Activated CD8-positive, alpha-beta memory T cell treated with anti-CD3 and anti-CD28 coated beads, Interleukin-2, amount 50 U/mL, for 48 hours (primary cell): ENCODE measurements at regions not wholly inside any gene's neighbourhood (a gene's known extent, or its start where the extent isn't known, plus 50 kb on each side); places are given as distances from the start of the nearest gene placed in this dataset.

Experiments
- DNase-seq: peaks from one replicate; pipeline ENCODE4 v3.0.0-alpha.2; 2020

GRCh38 chr15:70576696-70577095 is 186.7 kb downstream of the UACA start:
- DNase-seq, result peak; percentile 18

- DNase-seq, result peak; percentile 1
These were observed 187.1 kb downstream of the UACA start for GRCh38 chr15:70576276-70576675.

GRCh38 chr15:70575231-70576226 is 187.8 kb downstream of the UACA start:
- peak; percentile 23 for DNase-seq

GRCh38 chr15:70574325-70574724 is 189.0 kb downstream of the UACA start:
- peak; percentile 23 for DNase-seq

GRCh38 chr15:70573121-70573850 is 190.1 kb downstream of the UACA start:
- DNase-seq, result peak; percentile 22

- DNase-seq, result peak; percentile 48
These were observed 193.6 kb downstream of the UACA start for GRCh38 chr15:70569714-70570231.

GRCh38 chr15:70569091-70569713 is 194.2 kb downstream of the UACA start:
- DNase-seq, result peak; percentile 35

- peak; percentile 48 for DNase-seq
These were observed 196.4 kb downstream of the UACA start for GRCh38 chr15:70566989-70567388.

- peak; percentile 47 for DNase-seq
These were observed 197.1 kb downstream of the UACA start for GRCh38 chr15:70566047-70566835.

- DNase-seq, result peak; percentile 44
These were observed 199.7 kb downstream of the UACA start for GRCh38 chr15:70563561-70564095.

- DNase-seq, result peak; percentile 26
These were observed 200.5 kb downstream of the UACA start for GRCh38 chr15:70562906-70563305.

- DNase-seq, result peak; percentile 20
These were observed 201.5 kb downstream of the UACA start for GRCh38 chr15:70561885-70562284.

GRCh38 chr15:70560617-70561328 is 202.6 kb downstream of the UACA start:
- peak; percentile 43 for DNase-seq

GRCh38 chr15:70559265-70560239 is 203.8 kb downstream of the UACA start:
- peak; percentile 78 for DNase-seq

- peak; percentile 50 for DNase-seq
These were observed 204.7 kb downstream of the UACA start for GRCh38 chr15:70558406-70559264.

- DNase-seq, result peak; percentile 50
These were observed 205.7 kb downstream of the UACA start for GRCh38 chr15:70557521-70558258.

GRCh38 chr15:70556779-70557178 is 206.6 kb downstream of the UACA start:
- DNase-seq, result peak; percentile 18

GRCh38 chr15:70556151-70556741 is 207.1 kb downstream of the UACA start:
- DNase-seq, result peak; percentile 52
